A673 (cell line): ENCODE measurements at regions not wholly inside any gene's neighbourhood (a gene's known extent, or its start where the extent isn't known, plus 50 kb on each side); places are given as distances from the start of the nearest gene placed in this dataset.

Experiments
- EZH2 ChIP-seq: fragments of 200-600 bp; sonication (generic); IDR thresholded peaks from 2 replicates; pipeline ENCODE4 v1.6.1; 2017; ENCODE audit warnings: borderline replicate concordance, low read depth, mild to moderate bottlenecking, mixed read lengths, antibody characterized with exemption, low read length; ENCODE audit not compliant: poor library complexity, severe bottlenecking
- TF ChIP-seq, protein P1 (sequence below): fragments of 300-800, 200-600 bp; sonication (generic); conservative IDR thresholded peaks from 2 replicates; pipeline ENCODE4 v1.5.1; 2017; ENCODE audit warnings: low read depth, mild to moderate bottlenecking, antibody characterized with exemption, low read length, moderate library complexity, mixed read lengths

- TF ChIP-seq, protein P1, sequence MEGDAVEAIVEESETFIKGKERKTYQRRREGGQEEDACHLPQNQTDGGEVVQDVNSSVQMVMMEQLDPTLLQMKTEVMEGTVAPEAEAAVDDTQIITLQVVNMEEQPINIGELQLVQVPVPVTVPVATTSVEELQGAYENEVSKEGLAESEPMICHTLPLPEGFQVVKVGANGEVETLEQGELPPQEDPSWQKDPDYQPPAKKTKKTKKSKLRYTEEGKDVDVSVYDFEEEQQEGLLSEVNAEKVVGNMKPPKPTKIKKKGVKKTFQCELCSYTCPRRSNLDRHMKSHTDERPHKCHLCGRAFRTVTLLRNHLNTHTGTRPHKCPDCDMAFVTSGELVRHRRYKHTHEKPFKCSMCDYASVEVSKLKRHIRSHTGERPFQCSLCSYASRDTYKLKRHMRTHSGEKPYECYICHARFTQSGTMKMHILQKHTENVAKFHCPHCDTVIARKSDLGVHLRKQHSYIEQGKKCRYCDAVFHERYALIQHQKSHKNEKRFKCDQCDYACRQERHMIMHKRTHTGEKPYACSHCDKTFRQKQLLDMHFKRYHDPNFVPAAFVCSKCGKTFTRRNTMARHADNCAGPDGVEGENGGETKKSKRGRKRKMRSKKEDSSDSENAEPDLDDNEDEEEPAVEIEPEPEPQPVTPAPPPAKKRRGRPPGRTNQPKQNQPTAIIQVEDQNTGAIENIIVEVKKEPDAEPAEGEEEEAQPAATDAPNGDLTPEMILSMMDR, result no peak
- no peak for TF ChIP-seq EZH2
Measured at GRCh38 chr2:119102964-119103363, 55.6 kb downstream of the C1QL2 start.
